ENCODE measurements at regions not wholly inside any gene's neighbourhood (a gene's known extent, or its start where the extent isn't known, plus 50 kb on each side); places are given as distances from the start of the nearest gene placed in this dataset.
"Not testable (repeated sequence)": the region's sequence is repeated elsewhere in the genome, so short reads cannot be mapped to it uniquely, and the experiment has no call there.

GRCh38 chr10:124320778-124321432, 97.8 kb downstream of the OAT start:
- DNase-seq: no peak
- Histone ChIP-seq H3K4me3 (no peak overlapping the region), H3K9me3 (no peaks in the 10 kb centered on the region), H3K36me3 (no peaks in the 10 kb centered on the region), H3K27me3 (no peaks in the 10 kb centered on the region), H3K4me1 (no peaks in the 10 kb centered on the region), H3K27ac (no peak overlapping the region), H3K9ac (ENCODE audit: low read depth in 2 of 2, low read length in 2 of 2) (no peak overlapping the region)
- intact Hi-C loops (cut with DNase I): no loop called here
- TF ChIP-seq CTCF (IDR thresholded peaks at IDR 0.05): no peak

GRCh38 chr10:124319926-124320391, 98.8 kb downstream of the OAT start:
- Histone ChIP-seq H3K9ac (ENCODE audit: low read depth in 2 of 2, low read length in 2 of 2) (no peak overlapping the region), H3K4me3 (no peak overlapping the region), H3K36me3 (no peaks in the 10 kb centered on the region), H3K9me3 (no peaks in the 10 kb centered on the region), H3K27me3 (no peaks in the 10 kb centered on the region), H3K4me1 (no peaks in the 10 kb centered on the region), H3K27ac (no peak overlapping the region)
- no peak for DNase-seq
- no peak for TF ChIP-seq CTCF (IDR thresholded peaks at IDR 0.05)
- intact Hi-C loops (cut with DNase I): no loop called here

- H3K4me3 ChIP-seq; H3K4me1 ChIP-seq; H3K9ac ChIP-seq (ENCODE audit: low read depth in 2 of 2, low read length in 2 of 2); H3K27me3 ChIP-seq; DNase-seq; H3K27ac ChIP-seq; intact Hi-C loops (cut with DNase I); H3K9me3 ChIP-seq; H3K36me3 ChIP-seq: not testable (repeated sequence)
Measured at GRCh38 chr10:124319520-124319919, 99.2 kb downstream of the OAT start.

DNA sequence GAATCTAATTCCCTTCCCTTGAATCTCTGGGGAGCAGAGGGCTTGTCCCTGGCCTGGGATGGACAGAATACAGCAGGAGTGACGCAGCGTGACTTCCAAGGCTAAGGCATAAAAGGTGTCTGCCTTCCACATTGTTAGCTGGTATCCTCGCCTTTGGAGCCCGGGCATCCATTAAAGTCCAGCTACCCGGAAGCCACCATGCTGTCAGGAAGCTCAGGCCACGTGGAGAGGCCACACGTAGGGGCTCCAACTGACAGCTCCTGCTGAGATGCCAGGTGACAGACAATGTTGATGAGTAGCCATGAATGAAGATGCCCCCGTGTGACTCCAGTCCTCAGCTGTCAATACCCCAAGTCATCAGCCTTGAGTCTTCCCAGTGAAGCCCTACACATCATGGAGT, 99.9 kb downstream of the OAT start:
- Histone ChIP-seq H3K27ac (no peak overlapping the region), H3K27me3 (no peaks in the 10 kb centered on the region), H3K9me3 (no peaks in the 10 kb centered on the region), H3K4me1 (no peaks in the 10 kb centered on the region), H3K4me3 (no peak overlapping the region), H3K36me3 (no peaks in the 10 kb centered on the region), H3K9ac (ENCODE audit: low read depth in 2 of 2, low read length in 2 of 2) (no peak overlapping the region)
- no peak for DNase-seq
- TF ChIP-seq CTCF (IDR thresholded peaks at IDR 0.05): no peak
- intact Hi-C loops (cut with DNase I): no loop called here

GRCh38 chr10:124318076-124318475, 100.6 kb downstream of the OAT start:
- TF ChIP-seq CTCF (IDR thresholded peaks at IDR 0.05): no peak
- intact Hi-C loops (cut with DNase I): no loop called here
- H3K27me3 ChIP-seq: no peaks in the 10 kb centered on the region

GRCh38 chr10:124316326-124316725, 102.4 kb downstream of the OAT start:
- Histone ChIP-seq H3K36me3 (no peaks in the 10 kb centered on the region), H3K4me3 (no peak overlapping the region), H3K27ac (no peak overlapping the region), H3K9me3 (no peaks in the 10 kb centered on the region), H3K4me1 (no peaks in the 10 kb centered on the region), H3K27me3 (no peaks in the 10 kb centered on the region), H3K9ac (ENCODE audit: low read depth in 2 of 2, low read length in 2 of 2) (no peak overlapping the region)
- DNase-seq: no peak
- intact Hi-C loops (cut with DNase I): no loop called here
- TF ChIP-seq CTCF (IDR thresholded peaks at IDR 0.05): no peak

More at GRCh38 chr10:124318076-124318475, 100.6 kb downstream of the OAT start:
- DNase-seq: no peak
- Histone ChIP-seq H3K9me3 (no peaks in the 10 kb centered on the region), H3K36me3 (no peaks in the 10 kb centered on the region), H3K9ac (ENCODE audit: low read depth in 2 of 2, low read length in 2 of 2) (no peak overlapping the region), H3K4me3 (no peak overlapping the region), H3K27ac (no peak overlapping the region), H3K4me1 (no peaks in the 10 kb centered on the region)

Measured in colonic mucosa (tissue), 4 donors.